IMR-90 (cell line): ENCODE measurements at regions not wholly inside any gene's neighbourhood (a gene's known extent, or its start where the extent isn't known, plus 50 kb on each side); places are given as distances from the start of the nearest gene placed in this dataset.

Experiments
- ATAC-seq: fragments of 200-7000 bp; cut with Tn5 transposase; 2 replicates; pipeline ENCODE4 v1.9.1; 2020; ENCODE audit warnings: low read depth, mild to moderate bottlenecking, moderate library complexity
- BruUV-seq: library from RNA; stranded (reverse); fragments of 400-500 nt; replicated peaks from 2 replicates; lab custom pipeline; 2021; lab: Mats Ljungman, UMichigan
- CTCF ChIA-PET: fragments of 300-600 bp; formaldehyde crosslinking; extraction: SDS; loops from one replicate; lab custom pipeline; 2021; ENCODE audit warnings: antibody characterized with exemption; lab: Yijun Ruan, JAX
- POLR2A ChIA-PET: fragments of 300-600 bp; sonication (Branson Sonifier 250); formaldehyde crosslinking; loops from one replicate; lab custom pipeline; 2022; ENCODE audit warnings: antibody characterized with exemption; ENCODE audit not compliant: unreplicated experiment; lab: Charles Lee
- DNase-seq: peaks from one replicate; pipeline ENCODE4 v3.0.0; 2013
- H2AFZ ChIP-seq: replicated peaks from 2 replicates; pipeline ENCODE3; 2013; ENCODE audit warnings: low read length, mild to moderate bottlenecking; ENCODE audit not compliant: poor library complexity
- H2AK5ac ChIP-seq: 2 replicates; pipeline ENCODE4 v1.6.1; 2013; ENCODE audit warnings: low read depth, low read length, inconsistent platforms
- H2AK9ac ChIP-seq: replicated peaks from 2 replicates; pipeline ENCODE3; 2013; ENCODE audit warnings: mild to moderate bottlenecking, low read depth, low read length, moderate library complexity; ENCODE audit not compliant: poor library complexity
- H2BK120ac ChIP-seq: 2 replicates; pipeline ENCODE4 v1.6.1; 2013; ENCODE audit warnings: low read depth, low read length, inconsistent platforms
- H2BK15ac ChIP-seq: 3 replicates; pipeline ENCODE4 v1.6.1; 2013; ENCODE audit warnings: low read depth, low read length, inconsistent platforms
- H2BK20ac ChIP-seq: 2 replicates; pipeline ENCODE4 v1.6.1; 2013; ENCODE audit warnings: low read depth, mild to moderate bottlenecking, inconsistent platforms, low read length, moderate library complexity
- H2BK5ac ChIP-seq: 2 replicates; pipeline ENCODE4 v1.6.1; 2013; ENCODE audit warnings: mild to moderate bottlenecking, low read depth, low read length, inconsistent platforms; ENCODE audit not compliant: poor library complexity, severe bottlenecking
- H3K14ac ChIP-seq: replicated peaks from 2 replicates; pipeline ENCODE4 v1.6.1; 2013; ENCODE audit warnings: low read depth, low read length, inconsistent platforms
- H3K18ac ChIP-seq: 2 replicates; pipeline ENCODE4 v1.6.1; 2013; ENCODE audit warnings: low read depth, low read length, control low read depth
- H3K23ac ChIP-seq: 2 replicates; pipeline ENCODE4 v1.6.1; 2013; ENCODE audit warnings: low read depth, low read length, inconsistent platforms
- H3K27ac ChIP-seq: 2 replicates; pipeline ENCODE4 v1.5.1; 2013; ENCODE audit warnings: mild to moderate bottlenecking, control low read depth, low read length; ENCODE audit not compliant: insufficient read depth
- H3K27me3 ChIP-seq: 2 replicates; pipeline ENCODE4 v1.6.1; 2013; ENCODE audit warnings: low read length; ENCODE audit not compliant: control insufficient read depth, insufficient read depth
- H3K36me3 ChIP-seq: 2 replicates; pipeline ENCODE4 v1.6.1; 2013; ENCODE audit warnings: low read length, mixed read lengths; ENCODE audit not compliant: control insufficient read depth, insufficient read depth
- H3K4ac ChIP-seq: 2 replicates; pipeline ENCODE4 v1.6.1; 2013; ENCODE audit warnings: low read depth, low read length, inconsistent platforms
- H3K4me1 ChIP-seq: 2 replicates; pipeline ENCODE4 v1.6.1; 2013; ENCODE audit warnings: low read length, mixed read lengths; ENCODE audit not compliant: control insufficient read depth, insufficient read depth
- H3K4me2 ChIP-seq: 2 replicates; pipeline ENCODE4 v1.6.1; 2013; ENCODE audit warnings: low read depth, mild to moderate bottlenecking, control low read depth, low read length, moderate library complexity
- H3K4me3 ChIP-seq: 2 replicates; pipeline ENCODE4 v1.5.1; 2013; ENCODE audit warnings: low read depth, mild to moderate bottlenecking, control low read depth, low read length, moderate library complexity; ENCODE audit not compliant: insufficient read depth
- H3K56ac ChIP-seq: 2 replicates; pipeline ENCODE4 v1.6.1; 2013; ENCODE audit warnings: low read length, inconsistent platforms; ENCODE audit not compliant: insufficient read depth; ENCODE audit errors: extremely low read depth
- H3K79me1 ChIP-seq, 2 experiments: 2 replicates each; pipeline ENCODE4 v1.6.1; 2013; ENCODE audit warnings: low read length in 2 of 2, inconsistent platforms in 1 of 2, low read depth in 1 of 2
- H3K9ac ChIP-seq: 2 replicates; pipeline ENCODE4 v1.6.1; 2013; ENCODE audit warnings: low read depth, low read length, control low read depth
- H3K9me1 ChIP-seq: 2 replicates; pipeline ENCODE4 v1.6.1; 2013; ENCODE audit warnings: low read length, inconsistent platforms; ENCODE audit not compliant: insufficient read depth
- H3K9me3 ChIP-seq: 2 replicates; pipeline ENCODE4 v1.6.1; 2013; ENCODE audit warnings: low read length; ENCODE audit not compliant: control insufficient read depth, insufficient read depth
- H4K20me1 ChIP-seq: 2 replicates; pipeline ENCODE4 v1.6.1; 2013; ENCODE audit warnings: low read length, inconsistent platforms; ENCODE audit not compliant: insufficient read depth
- H4K5ac ChIP-seq: 2 replicates; pipeline ENCODE4 v1.6.1; 2013; ENCODE audit warnings: mild to moderate bottlenecking, low read depth, low read length, control low read depth
- H4K8ac ChIP-seq, 2 experiments: 2 replicates each; pipeline ENCODE4 v1.6.1; 2013; ENCODE audit warnings: low read depth in 2 of 2, low read length in 2 of 2, control low read depth in 1 of 2, inconsistent platforms in 1 of 2
- H4K91ac ChIP-seq: 2 replicates; pipeline ENCODE4 v1.6.1; 2013; ENCODE audit warnings: low read depth, low read length, inconsistent platforms; ENCODE audit not compliant: insufficient read depth
- BHLHE40 ChIP-seq: fragments of 150-350 bp; IDR thresholded peaks from 2 replicates; pipeline ENCODE4 v1.6.1; 2016; ENCODE audit warnings: mild to moderate bottlenecking, low read depth, low read length
- CEBPB ChIP-seq: IDR thresholded peaks from 2 replicates; pipeline ENCODE4 v1.6.1; 2012; ENCODE audit warnings: low read depth, low read length, improper control_type of control experiment
- CHD1 ChIP-seq: IDR thresholded peaks from 2 replicates; pipeline ENCODE4 v1.6.1; 2012; ENCODE audit warnings: low read depth, low read length, improper control_type of control experiment
- FOS ChIP-seq: fragments of 150-350 bp; IDR thresholded peaks from 2 replicates; pipeline ENCODE4 v1.6.1; 2016; ENCODE audit warnings: low read depth, low read length
- MAFK ChIP-seq: IDR thresholded peaks from 2 replicates; pipeline ENCODE4 v1.6.1; 2012; ENCODE audit warnings: low read depth, low read length, improper control_type of control experiment
- POLR2A ChIP-seq: IDR thresholded peaks from 2 replicates; pipeline ENCODE4 v1.6.1; 2012; ENCODE audit warnings: mild to moderate bottlenecking, low read depth, low read length
- RAD21 ChIP-seq: IDR thresholded peaks from 2 replicates; pipeline ENCODE4 v1.6.1; 2012; ENCODE audit warnings: low read length, improper control_type of control experiment
- RCOR1 ChIP-seq: IDR thresholded peaks from 2 replicates; pipeline ENCODE4 v1.6.1; 2012; ENCODE audit warnings: mild to moderate bottlenecking, low read length, improper control_type of control experiment; ENCODE audit not compliant: insufficient replicate concordance
- WGBS, 2 experiments: methylation state at CpG; one replicate each; pipeline versions ENCODE4 v1.1.5 to v1.1.7; 2013; ENCODE audit warnings: missing lambda C conversion rate in 2 of 2; ENCODE audit not compliant: insufficient read length in 1 of 2; ENCODE audit errors: extremely low coverage in 2 of 2; 5-methylcytosine and 5-hydroxymethylcytosine counted together
- dilution Hi-C: fragments of 300-500 bp; cut with HindIII; formaldehyde crosslinking; loops from one replicate; pipeline ENCODE4 v1.14.3; 2018; ENCODE audit warnings: low sequenced_read_pairs; ENCODE audit not compliant: unreplicated experiment
- in situ Hi-C: fragments of 300-500 bp; cut with MboI; formaldehyde crosslinking; loops from 3 replicates; pipeline ENCODE4 v1.14.3; 2019; ENCODE audit warnings: low sequenced_read_pairs, inconsistent platforms, mixed read lengths
- intact Hi-C: fragments of 100-400 bp; cut with micrococcal nuclease; formaldehyde crosslinking; loops from 2 replicates; pipeline ENCODE4 v1.10.0; 2022
- TF ChIP-seq, protein P1 (sequence below): fragments of 150-350 bp; IDR thresholded peaks from 2 replicates; pipeline ENCODE4 v1.6.1; 2017; ENCODE audit warnings: mild to moderate bottlenecking, antibody characterized with exemption, low read length, low read depth
- TF ChIP-seq, protein P2 (sequence below): fragments of 150-350 bp; IDR thresholded peaks from 2 replicates; pipeline ENCODE4 v1.6.1; 2016; ENCODE audit warnings: low read depth, mild to moderate bottlenecking, low read length, moderate library complexity, borderline replicate concordance
- TF ChIP-seq, protein P3 (sequence below): conservative IDR thresholded peaks from 2 replicates; pipeline ENCODE4 v1.5.1; 2012; ENCODE audit warnings: mild to moderate bottlenecking, low read depth, low read length, improper control_type of control experiment

DNA sequence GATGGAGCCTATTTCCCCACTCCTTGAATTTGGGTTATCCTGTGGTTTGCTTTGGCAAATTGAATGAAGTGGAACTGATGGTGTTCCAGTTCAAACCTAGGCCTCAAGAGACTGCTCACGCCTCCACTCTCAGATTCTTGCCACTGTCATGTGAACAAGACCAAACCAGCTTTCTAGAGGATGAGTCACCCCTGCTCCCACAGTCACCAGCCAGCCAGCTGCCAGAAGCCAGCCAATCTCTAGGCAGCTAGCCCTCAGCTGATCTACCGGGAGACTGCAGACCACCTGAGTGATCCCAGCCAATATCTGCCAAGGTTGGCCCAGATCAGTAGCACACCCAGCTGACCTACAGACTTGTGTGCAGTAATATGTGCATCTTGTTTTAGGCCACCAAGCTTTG is 300.6 kb downstream of the TMEM38B start:
- ChIA-PET POLR2A (no interaction called here), CTCF (no interaction called here)
- Histone ChIP-seq H2AFZ (no peak overlapping the region), H3K56ac (no peak overlapping the region), H2AK5ac (no peak overlapping the region), H4K91ac (no peak overlapping the region), H4K20me1 (no peaks in the 10 kb centered on the region), H3K23ac (no peak overlapping the region), H2BK5ac (no peak overlapping the region), H2BK15ac (no peak overlapping the region), H3K18ac (no peak overlapping the region), H2BK120ac (no peak overlapping the region), H3K27me3 (no peaks in the 10 kb centered on the region), H3K4me1 (no peaks in the 10 kb centered on the region), H4K5ac (no peak overlapping the region), H3K4ac (no peak overlapping the region), H3K9me1 (no peaks in the 10 kb centered on the region), H3K36me3 (no peaks in the 10 kb centered on the region), H3K79me1 (no peaks in the 10 kb centered on the region), H3K27ac (no peak overlapping the region), H3K4me2 (no peak overlapping the region), H2BK20ac (no peak overlapping the region), H3K4me3 (no peak overlapping the region), H4K8ac (no peak overlapping the region), H2AK9ac (no peak overlapping the region), H3K9ac (no peak overlapping the region), H3K14ac (no peak overlapping the region), H3K9me3 (peaks cover 8% of the 10 kb centered on the region; the same call in 1 of the 2 replicates)
- ATAC-seq (no peak), DNase-seq (no peak)
- dilution Hi-C loops, result no loop called here
- BruUV-seq, result no TSS peak
- TF ChIP-seq BHLHE40 (no peak), RAD21 (no peak), RCOR1 (no peak), CEBPB (no peak), POLR2A (no peak), FOS (no peak), MAFK (no peak), CHD1 (no peak)
- TF ChIP-seq, protein P1, sequence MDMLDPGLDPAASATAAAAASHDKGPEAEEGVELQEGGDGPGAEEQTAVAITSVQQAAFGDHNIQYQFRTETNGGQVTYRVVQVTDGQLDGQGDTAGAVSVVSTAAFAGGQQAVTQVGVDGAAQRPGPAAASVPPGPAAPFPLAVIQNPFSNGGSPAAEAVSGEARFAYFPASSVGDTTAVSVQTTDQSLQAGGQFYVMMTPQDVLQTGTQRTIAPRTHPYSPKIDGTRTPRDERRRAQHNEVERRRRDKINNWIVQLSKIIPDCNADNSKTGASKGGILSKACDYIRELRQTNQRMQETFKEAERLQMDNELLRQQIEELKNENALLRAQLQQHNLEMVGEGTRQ, result no peak
- TF ChIP-seq, protein P2, sequence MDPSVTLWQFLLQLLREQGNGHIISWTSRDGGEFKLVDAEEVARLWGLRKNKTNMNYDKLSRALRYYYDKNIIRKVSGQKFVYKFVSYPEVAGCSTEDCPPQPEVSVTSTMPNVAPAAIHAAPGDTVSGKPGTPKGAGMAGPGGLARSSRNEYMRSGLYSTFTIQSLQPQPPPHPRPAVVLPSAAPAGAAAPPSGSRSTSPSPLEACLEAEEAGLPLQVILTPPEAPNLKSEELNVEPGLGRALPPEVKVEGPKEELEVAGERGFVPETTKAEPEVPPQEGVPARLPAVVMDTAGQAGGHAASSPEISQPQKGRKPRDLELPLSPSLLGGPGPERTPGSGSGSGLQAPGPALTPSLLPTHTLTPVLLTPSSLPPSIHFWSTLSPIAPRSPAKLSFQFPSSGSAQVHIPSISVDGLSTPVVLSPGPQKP, result no peak
- TF ChIP-seq, protein P3, sequence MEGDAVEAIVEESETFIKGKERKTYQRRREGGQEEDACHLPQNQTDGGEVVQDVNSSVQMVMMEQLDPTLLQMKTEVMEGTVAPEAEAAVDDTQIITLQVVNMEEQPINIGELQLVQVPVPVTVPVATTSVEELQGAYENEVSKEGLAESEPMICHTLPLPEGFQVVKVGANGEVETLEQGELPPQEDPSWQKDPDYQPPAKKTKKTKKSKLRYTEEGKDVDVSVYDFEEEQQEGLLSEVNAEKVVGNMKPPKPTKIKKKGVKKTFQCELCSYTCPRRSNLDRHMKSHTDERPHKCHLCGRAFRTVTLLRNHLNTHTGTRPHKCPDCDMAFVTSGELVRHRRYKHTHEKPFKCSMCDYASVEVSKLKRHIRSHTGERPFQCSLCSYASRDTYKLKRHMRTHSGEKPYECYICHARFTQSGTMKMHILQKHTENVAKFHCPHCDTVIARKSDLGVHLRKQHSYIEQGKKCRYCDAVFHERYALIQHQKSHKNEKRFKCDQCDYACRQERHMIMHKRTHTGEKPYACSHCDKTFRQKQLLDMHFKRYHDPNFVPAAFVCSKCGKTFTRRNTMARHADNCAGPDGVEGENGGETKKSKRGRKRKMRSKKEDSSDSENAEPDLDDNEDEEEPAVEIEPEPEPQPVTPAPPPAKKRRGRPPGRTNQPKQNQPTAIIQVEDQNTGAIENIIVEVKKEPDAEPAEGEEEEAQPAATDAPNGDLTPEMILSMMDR, result no peak
- in situ Hi-C loops, result no loop called here
- intact Hi-C loops, result no loop called here
- WGBS, 2 experiments, result 100% methylated on average over 1 of the region's 2 CpGs; no CpG with 5 or more reads in 1 of the 2 experiments
